Activated CD4-positive, alpha-beta T cell treated with anti-CD3 and anti-CD28 coated beads, Interleukin-2, amount 50 U/mL, for 4 hours (primary cell): ENCODE measurements at regions not wholly inside any gene's neighbourhood (a gene's known extent, or its start where the extent isn't known, plus 50 kb on each side); places are given as distances from the start of the nearest gene placed in this dataset.
"Not testable (repeated sequence)": the region's sequence is repeated elsewhere in the genome, so short reads cannot be mapped to it uniquely, and the experiment has no call there.

Source experiments
- DNase-seq, 2 experiments: peaks; one replicate each; pipeline ENCODE4 v3.0.0-alpha.2; 2020

DNA sequence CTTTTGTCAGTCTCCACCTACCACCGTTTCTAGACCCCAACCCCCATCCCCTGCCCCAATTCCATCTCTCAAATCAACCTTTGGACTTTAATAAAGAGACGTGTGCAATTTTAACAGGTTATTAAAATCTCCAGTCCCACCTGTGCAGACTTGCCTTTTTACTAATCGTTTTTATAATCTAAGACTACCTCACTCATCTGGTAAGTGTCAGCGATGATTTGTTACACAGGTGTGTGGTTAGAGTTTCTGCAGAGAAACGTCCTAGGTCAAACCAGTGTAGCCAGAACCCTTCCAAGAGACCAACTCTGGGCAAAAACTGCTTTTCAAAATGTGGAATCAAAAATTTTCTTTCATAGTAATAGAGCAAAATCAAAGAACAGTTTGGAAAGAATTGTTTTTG is 60.4 kb upstream of the PELI2 start:
- no peak for DNase-seq

DNA sequence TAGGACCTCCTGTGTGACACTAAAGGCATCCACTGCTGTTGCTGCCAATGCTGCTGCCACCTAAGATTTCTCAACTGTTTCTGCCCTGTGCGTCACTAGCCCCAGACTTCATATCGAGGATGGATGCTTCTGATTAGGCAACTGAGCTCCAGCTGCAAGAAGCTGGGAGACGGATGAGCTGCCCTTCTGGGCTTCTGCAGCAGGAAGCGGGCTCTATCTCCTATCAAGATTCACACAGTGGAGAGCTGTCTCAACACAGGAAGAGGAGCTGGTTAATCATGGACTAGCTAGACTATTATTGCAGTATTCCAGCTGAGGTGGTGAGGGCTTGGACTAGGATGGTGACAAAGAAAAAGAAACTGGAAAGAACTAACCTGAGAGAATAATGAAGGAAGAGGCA is 59.2 kb upstream of the PELI2 start:
- DNase-seq: no peak

DNA sequence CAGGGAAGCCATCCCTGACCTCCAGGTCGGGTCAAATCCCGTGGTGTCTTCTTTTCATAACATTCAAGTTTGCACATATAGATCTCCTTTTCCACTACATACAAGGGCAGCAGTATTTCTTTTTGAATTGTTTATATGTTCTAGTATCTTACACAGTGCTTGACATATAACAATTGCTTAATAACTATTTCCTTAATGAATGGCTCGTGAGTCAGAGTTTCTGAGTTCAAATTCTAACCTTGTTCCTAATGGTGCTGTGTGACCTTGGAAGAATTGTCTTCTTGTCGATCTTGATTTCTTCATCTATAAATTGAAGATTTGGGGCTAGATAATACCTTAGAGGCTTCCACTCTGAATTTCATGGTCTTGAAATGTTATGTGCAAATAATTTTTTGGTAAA is 57.2 kb upstream of the PELI2 start:
- DNase-seq: no peak

DNA sequence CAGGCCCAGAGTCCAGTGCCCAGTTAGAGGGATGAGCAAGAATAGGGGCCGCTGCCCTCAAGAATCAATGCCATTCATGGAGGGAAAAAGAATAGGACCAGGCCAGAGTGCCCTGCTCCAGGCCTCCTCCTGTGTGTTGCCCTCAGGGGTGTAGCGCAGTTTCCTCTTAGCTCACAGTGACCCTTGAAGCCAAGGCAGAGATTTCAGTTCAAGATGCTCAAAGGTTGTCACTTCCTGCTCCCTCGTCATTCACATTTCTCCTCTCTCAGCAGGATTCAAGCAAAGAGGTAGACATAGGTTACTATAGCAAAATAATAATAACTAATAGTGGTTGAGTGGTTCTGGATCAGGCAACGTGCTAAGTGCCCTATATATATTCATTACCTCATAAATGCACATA is 55.1 kb upstream of the PELI2 start:
- no peak for DNase-seq

DNA sequence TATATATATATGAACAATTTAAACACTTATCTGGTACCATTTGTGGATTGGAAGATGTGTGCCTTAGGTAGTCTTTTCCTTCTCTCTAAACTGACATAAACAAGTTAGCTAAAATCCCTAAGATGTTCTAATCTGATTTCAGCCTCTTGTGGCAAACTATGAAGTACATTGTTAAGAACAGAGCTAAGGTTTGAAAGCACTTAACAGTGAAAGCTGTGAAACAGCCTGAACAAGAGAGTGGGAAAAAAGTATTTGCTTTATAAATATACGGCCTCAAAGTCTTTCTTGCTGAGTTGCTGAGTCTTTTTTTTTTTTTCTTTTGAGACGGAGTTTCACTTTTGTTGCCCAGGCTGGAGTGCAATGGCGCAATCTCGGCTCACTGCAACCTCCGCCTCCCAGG is 53.7 kb upstream of the PELI2 start:
- no peak for DNase-seq

DNA sequence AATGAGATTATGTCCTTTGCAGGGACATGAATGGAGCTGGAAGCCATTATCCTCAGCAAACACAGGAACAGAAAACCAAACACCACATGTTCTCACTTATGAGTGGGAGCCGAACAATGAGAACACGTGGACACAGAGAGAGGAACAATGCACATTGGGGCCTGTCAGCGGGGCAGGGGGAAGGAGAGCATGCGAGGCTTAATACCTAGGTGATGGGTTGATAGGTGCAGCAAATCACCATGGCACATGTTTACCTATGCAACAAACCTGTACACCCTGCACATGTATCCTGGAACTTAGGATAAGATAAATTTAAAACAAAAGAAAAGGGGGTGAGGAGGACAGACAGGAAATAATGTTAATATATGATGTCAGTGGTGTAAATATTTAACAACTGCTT is 53.0 kb upstream of the PELI2 start:
- not testable (repeated sequence) for DNase-seq

DNA sequence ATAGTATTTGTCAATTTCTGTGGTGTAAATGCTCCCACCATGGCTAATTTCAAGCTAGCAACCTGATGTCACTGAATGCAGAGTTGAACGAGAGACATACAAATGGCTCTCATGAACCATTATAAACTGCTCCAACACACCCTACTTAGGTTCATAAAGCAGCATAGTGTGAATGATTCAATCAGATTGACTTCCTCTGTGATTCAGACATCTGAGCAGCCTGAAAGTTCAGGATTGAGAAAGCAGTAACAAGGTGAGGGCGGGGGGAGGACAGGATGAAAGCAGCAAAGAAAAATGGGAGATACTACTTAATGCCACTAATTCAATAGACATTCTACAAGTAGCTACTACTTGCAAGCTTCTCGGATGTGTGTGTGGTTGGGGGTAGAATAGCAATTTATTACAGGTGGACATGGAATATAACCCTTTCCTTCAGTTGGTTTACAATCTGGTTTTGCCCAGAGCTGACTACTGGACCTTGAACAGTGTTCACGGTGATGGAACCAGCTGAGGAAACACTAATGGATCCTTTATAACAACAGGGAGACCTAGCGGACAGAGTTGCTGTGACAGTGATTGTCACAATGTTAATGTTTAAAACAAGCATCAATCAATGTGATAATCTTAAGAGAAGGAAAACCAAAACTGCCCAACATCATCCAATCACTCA is 52.5 kb upstream of the PELI2 start:
- DNase-seq: no peak
